B cell (primary cell): ENCODE measurements at regions not wholly inside any gene's neighbourhood (a gene's known extent, or its start where the extent isn't known, plus 50 kb on each side); places are given as distances from the start of the nearest gene placed in this dataset.

Experiments
- ATAC-seq: fragments of 200-7000 bp; cut with Tn5 transposase; one replicate; pipeline ENCODE4 v1.10.0; 2021; ENCODE audit warnings: low read depth, mild to moderate bottlenecking, moderate number of reproducible peaks, moderate library complexity
- CTCF ChIA-PET: fragments of 350-600 bp; sonication (Branson Sonifier 250); formaldehyde crosslinking; loops from one replicate; lab custom pipeline; 2021; ENCODE audit warnings: antibody characterized with exemption, inconsistent platforms; lab: Charles Lee
- POLR2A ChIA-PET: fragments of 350-600 bp; sonication (Branson Sonifier 250); formaldehyde crosslinking; loops from one replicate; lab custom pipeline; 2021; ENCODE audit warnings: antibody characterized with exemption; lab: Charles Lee
- DNase-seq: peaks from one replicate; pipeline ENCODE4 v3.0.0; 2013
- H2AFZ ChIP-seq: 2 replicates; pipeline ENCODE4 v1.6.1; 2012; ENCODE audit warnings: mild to moderate bottlenecking, low read depth, low read length; ENCODE audit not compliant: insufficient read depth, poor library complexity, severe bottlenecking
- H3K27ac ChIP-seq, 2 donors: 1 replicate in 1 of 2; 2 replicates in 1 of 2; pipeline ENCODE4 v1.5.1; 2012 to 2013; ENCODE audit warnings: low read length in 2 of 2, mild to moderate bottlenecking in 2 of 2, moderate library complexity in 1 of 2
- H3K27me3 ChIP-seq, 4 experiments: fragments of 200-600 bp in 1 of 4; sonication (generic) in 1 of 4; replicated peaks in 1 of 4; 1 replicate in 2 of 4; 2 replicates in 2 of 4; pipeline versions ENCODE4 v1.6.1 to v1.7.0; 2013 to 2016; ENCODE audit warnings: low read length in 3 of 4, mild to moderate bottlenecking in 2 of 4, mixed read lengths in 1 of 4, moderate library complexity in 1 of 4; ENCODE audit not compliant: insufficient read depth in 4 of 4, control insufficient read depth in 3 of 4; ENCODE audit errors: control extremely low read depth in 1 of 4
- H3K36me3 ChIP-seq, 2 experiments: replicated peaks in 1 of 2; 1 replicate in 1 of 2; 2 replicates in 1 of 2; pipeline versions ENCODE4 v1.6.1 to v1.7.1; 2013; ENCODE audit warnings: low read length in 1 of 2; ENCODE audit not compliant: insufficient read depth in 2 of 2, control insufficient read depth in 1 of 2; ENCODE audit errors: control extremely low read depth in 1 of 2, extremely low read depth in 1 of 2
- H3K4me1 ChIP-seq, 2 donors: fragments of 200-600 bp in 1 of 2; sonication (generic) in 1 of 2; 1 replicate in 1 of 2; 2 replicates in 1 of 2; pipeline versions ENCODE4 v1.5.1 to v1.6.1; 2013 to 2017; ENCODE audit warnings: low read length in 2 of 2; ENCODE audit not compliant: control insufficient read depth in 2 of 2, insufficient read depth in 2 of 2
- H3K4me2 ChIP-seq: replicated peaks from 2 replicates; pipeline ENCODE3; 2012; ENCODE audit warnings: mild to moderate bottlenecking, low read depth, low read length; ENCODE audit not compliant: poor library complexity, severe bottlenecking
- H3K4me3 ChIP-seq, 5 experiments: fragments of 200-600 bp in 1 of 5; sonication (generic) in 1 of 5; 1 replicate in 3 of 5; 2 replicates in 2 of 5; pipeline versions ENCODE4 v1.5.1 to v1.7.0; 2011 to 2016; ENCODE audit warnings: low read length in 4 of 5, mild to moderate bottlenecking in 4 of 5, low read depth in 2 of 5, control low read depth in 1 of 5, moderate library complexity in 1 of 5; ENCODE audit not compliant: insufficient read depth in 1 of 5; ENCODE audit errors: control extremely low read depth in 1 of 5, extremely low read depth in 1 of 5
- H3K79me2 ChIP-seq: fragments of 200-600 bp; sonication (generic); one replicate; pipeline ENCODE4 v1.6.0; 2016; ENCODE audit warnings: low read length; ENCODE audit not compliant: control insufficient read depth, insufficient read depth
- H3K9ac ChIP-seq: fragments of 200-600 bp; sonication (generic); 2 replicates; pipeline ENCODE4 v1.6.1; 2017; ENCODE audit warnings: mild to moderate bottlenecking, low read length, moderate library complexity
- H3K9me3 ChIP-seq, 3 donors: one replicate each; pipeline versions ENCODE4 v1.6.1 to v1.7.1; 2013; ENCODE audit warnings: low read length in 2 of 3; ENCODE audit not compliant: control insufficient read depth in 2 of 3, insufficient read depth in 1 of 3; ENCODE audit errors: control extremely low read depth in 1 of 3
- H4K20me1 ChIP-seq: 2 replicates; pipeline ENCODE4 v1.6.0; 2012; ENCODE audit warnings: mild to moderate bottlenecking, low read length; ENCODE audit not compliant: insufficient read depth, control insufficient read depth, poor library complexity, severe bottlenecking
- H3K27ac Mint-ChIP-seq: one replicate; pipeline ENCODE4 v1.8.0; 2021; ENCODE audit warnings: mixed read lengths
- H3K27me3 Mint-ChIP-seq: one replicate; pipeline ENCODE4 v1.8.0; 2021; ENCODE audit warnings: mixed read lengths
- H3K4me1 Mint-ChIP-seq: one replicate; pipeline ENCODE4 v1.8.0; 2021; ENCODE audit warnings: mixed read lengths
- H3K4me3 Mint-ChIP-seq: one replicate; pipeline ENCODE4 v1.8.0; 2021; ENCODE audit warnings: mixed read lengths
- H3K9me3 Mint-ChIP-seq: one replicate; pipeline ENCODE4 v1.8.0; 2022; ENCODE audit warnings: mixed read lengths; ENCODE audit not compliant: insufficient read depth
- CTCF ChIP-seq: fragments of 200-600 bp; IDR thresholded peaks from one replicate; pipeline ENCODE4 v1.8.0; 2022; ENCODE audit warnings: antibody characterized with exemption, mild to moderate bottlenecking
- EZH2 ChIP-seq: IDR thresholded peaks from 2 replicates; pipeline ENCODE4 v1.6.1; 2012; ENCODE audit warnings: borderline replicate concordance, low read depth, mild to moderate bottlenecking, moderate library complexity, low read length; ENCODE audit not compliant: insufficient read depth, poor library complexity, severe bottlenecking
- WGBS: methylation state at CpG from one replicate; pipeline ENCODE4 v1.1.5; 2013; ENCODE audit warnings: missing lambda C conversion rate; ENCODE audit not compliant: insufficient coverage; 5-methylcytosine and 5-hydroxymethylcytosine counted together
- intact Hi-C: fragments of 100-400 bp; cut with micrococcal nuclease; formaldehyde crosslinking; loops from one replicate; pipeline ENCODE4 v1.10.0; 2022

GRCh38 chr1:59159557-59160203 lies 137.2 kb upstream of the FGGY start:
- TF ChIP-seq EZH2 (no peak), CTCF (no peak)
- no peaks in the 10 kb centered on the region for H3K36me3 ChIP-seq
- H4K20me1 ChIP-seq: no peaks in the 10 kb centered on the region
- Mint-ChIP-seq H3K9me3 (peaks cover 3% of the 10 kb centered on the region), H3K4me1 (no peaks in the 10 kb centered on the region), H3K27ac (no peak overlapping the region), H3K4me3 (no peak overlapping the region), H3K27me3 (peaks cover 13% of the 10 kb centered on the region)
- WGBS: 50% methylated on average over 2 of the region's 3 CpGs
- H3K27ac ChIP-seq: no peak overlapping the region
- CTCF ChIA-PET: interaction anchor here (0.6 kb wide), 1 partner anchor 417 kb away, joined by 4 read pairs; no protein-coding TSS in a partner anchor
- H3K9ac ChIP-seq: no peak overlapping the region
- DNase-seq: no peak
- peaks cover 0 to 7% (median 4%) of the 10 kb centered on the region in 3 donors for H3K9me3 ChIP-seq
- no peak overlapping the region for H2AFZ ChIP-seq
- POLR2A ChIA-PET: no interaction called here
- no peak for ATAC-seq
- H3K79me2 ChIP-seq: no peaks in the 10 kb centered on the region
- no peak overlapping the region for H3K4me3 ChIP-seq
- no peaks in the 10 kb centered on the region for H3K4me1 ChIP-seq
- H3K4me2 ChIP-seq: no peak overlapping the region
- no peaks in the 10 kb centered on the region for H3K27me3 ChIP-seq
- intact Hi-C loops: no loop called here

- Mint-ChIP-seq H3K9me3 (peaks cover 3% of the 10 kb centered on the region), H3K27ac (no peak overlapping the region), H3K27me3 (peaks cover 28% of the 10 kb centered on the region), H3K4me3 (no peak overlapping the region), H3K4me1 (no peaks in the 10 kb centered on the region)
- intact Hi-C loops: no loop called here
- POLR2A ChIA-PET: no interaction called here
- H3K79me2 ChIP-seq: no peaks in the 10 kb centered on the region
- no peak overlapping the region for H3K27ac ChIP-seq
- no peak for TF ChIP-seq CTCF
- TF ChIP-seq EZH2: no peak
- H2AFZ ChIP-seq: no peak overlapping the region
- no peak overlapping the region for H3K4me3 ChIP-seq
- no peak overlapping the region for H3K9ac ChIP-seq
- ATAC-seq: no peak
- no peaks in the 10 kb centered on the region for H3K27me3 ChIP-seq
- CTCF ChIA-PET: no interaction called here
- H4K20me1 ChIP-seq: no peaks in the 10 kb centered on the region
- H3K4me1 ChIP-seq: no peaks in the 10 kb centered on the region
- no peak overlapping the region for H3K4me2 ChIP-seq
- peaks cover 0 to 7% (median 5%) of the 10 kb centered on the region in 3 donors for H3K9me3 ChIP-seq
- no peaks in the 10 kb centered on the region for H3K36me3 ChIP-seq
- no peak for DNase-seq
These were observed 135.8 kb upstream of the FGGY start for GRCh38 chr1:59161136-59161535.
